GM18526 (cell line): ENCODE measurements at regions not wholly inside any gene's neighbourhood (a gene's known extent, or its start where the extent isn't known, plus 50 kb on each side); places are given as distances from the start of the nearest gene placed in this dataset.

Experiments
- POLR2A ChIP-seq: IDR thresholded peaks from 3 replicates; pipeline ENCODE4 v1.6.1; 2011; ENCODE audit not compliant: insufficient read length; ENCODE audit errors: extremely low read depth

DNA sequence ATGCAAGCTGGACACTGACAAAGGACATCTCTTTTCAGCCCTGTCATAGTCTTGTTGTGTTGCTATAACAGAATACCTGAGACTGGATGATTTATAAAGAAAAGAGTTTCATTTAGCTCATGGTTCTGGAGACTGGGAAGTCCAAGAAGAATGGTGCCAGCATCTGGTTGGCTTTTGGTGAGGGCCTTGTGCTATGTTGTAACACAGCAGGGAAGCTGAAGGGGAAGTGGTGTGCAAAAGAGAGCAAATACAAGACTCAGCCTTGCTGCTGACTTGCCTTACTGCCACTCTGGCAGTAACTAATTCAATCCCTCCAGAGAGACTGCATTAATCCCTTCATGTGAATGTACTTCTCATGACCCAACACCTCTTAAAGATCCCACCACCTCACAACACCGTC lies 356.3 kb upstream of the PROK2 start:
- no peak for TF ChIP-seq POLR2A

DNA sequence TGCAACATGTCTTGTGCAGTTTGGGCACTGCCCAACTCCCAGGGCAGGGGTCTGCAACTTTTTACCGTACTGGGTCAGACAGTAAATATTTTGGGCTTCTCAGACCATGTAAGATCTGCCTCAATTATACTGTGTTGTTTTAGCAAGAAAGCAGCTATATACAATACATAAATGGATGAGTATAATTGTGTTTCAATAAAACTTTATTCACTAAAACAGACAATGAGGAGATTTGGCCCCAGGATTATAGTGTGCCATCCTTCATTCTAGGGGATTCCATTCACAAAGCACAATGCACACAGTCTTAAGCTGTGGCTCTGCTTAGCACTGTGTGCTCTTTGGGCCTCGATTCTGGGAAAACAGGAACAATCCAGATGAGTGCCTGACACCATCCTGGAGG lies 354.4 kb upstream of the PROK2 start:
- TF ChIP-seq POLR2A = no peak

DNA sequence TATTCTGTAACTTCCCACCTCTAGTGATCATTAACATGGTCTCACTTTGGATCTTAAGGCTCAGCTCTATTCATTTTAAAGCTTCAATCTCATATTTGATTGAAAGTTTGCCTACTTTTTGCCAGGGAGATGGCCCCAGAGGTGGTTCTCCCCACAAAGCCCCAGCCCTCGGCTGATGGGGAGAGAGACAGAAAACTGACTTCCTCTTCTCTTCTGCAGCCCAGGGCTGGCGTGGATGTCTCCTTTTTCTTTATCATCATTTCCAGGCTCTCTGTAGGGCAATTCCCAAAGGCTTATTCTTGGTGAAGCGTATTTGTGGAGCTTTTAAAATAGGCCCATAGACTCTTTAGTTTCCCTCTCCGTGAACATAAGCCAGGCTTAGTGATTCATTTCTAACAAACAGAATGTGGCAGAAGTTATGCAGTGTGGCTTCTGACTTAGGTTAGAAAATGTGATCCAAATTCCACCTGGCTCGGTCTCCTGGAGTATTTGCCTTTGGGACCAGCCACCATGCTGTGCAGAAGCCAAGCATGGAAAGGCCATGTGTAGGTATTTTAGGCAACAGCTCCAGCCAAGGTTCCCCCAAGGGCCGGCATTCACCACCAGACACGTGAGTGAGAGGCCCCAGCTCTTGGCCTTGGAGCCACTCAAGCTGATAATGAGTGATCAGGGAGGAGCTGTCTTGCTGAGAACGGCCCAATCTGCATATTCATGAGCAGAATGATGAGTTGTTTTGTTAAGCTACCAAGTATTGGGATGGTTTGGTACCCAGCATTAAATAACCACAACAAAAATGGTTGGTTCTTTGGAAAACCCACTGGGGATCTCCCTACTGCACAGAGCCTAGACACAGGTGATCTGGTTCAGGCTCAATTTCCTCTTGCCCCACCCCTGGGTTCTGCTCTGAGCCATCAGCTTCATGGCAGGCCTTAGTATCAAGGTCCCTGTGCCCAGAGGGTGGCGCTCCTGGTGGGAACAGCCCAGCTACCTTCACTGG lies 353.2 kb upstream of the PROK2 start:
- no peak for TF ChIP-seq POLR2A

- TF ChIP-seq POLR2A = no peak
Measured at GRCh38 chr3:72135636-72136035, 350.7 kb upstream of the PROK2 start.

- no peak for TF ChIP-seq POLR2A
Measured at GRCh38 chr3:72134989-72135451, 350.1 kb upstream of the PROK2 start.

DNA sequence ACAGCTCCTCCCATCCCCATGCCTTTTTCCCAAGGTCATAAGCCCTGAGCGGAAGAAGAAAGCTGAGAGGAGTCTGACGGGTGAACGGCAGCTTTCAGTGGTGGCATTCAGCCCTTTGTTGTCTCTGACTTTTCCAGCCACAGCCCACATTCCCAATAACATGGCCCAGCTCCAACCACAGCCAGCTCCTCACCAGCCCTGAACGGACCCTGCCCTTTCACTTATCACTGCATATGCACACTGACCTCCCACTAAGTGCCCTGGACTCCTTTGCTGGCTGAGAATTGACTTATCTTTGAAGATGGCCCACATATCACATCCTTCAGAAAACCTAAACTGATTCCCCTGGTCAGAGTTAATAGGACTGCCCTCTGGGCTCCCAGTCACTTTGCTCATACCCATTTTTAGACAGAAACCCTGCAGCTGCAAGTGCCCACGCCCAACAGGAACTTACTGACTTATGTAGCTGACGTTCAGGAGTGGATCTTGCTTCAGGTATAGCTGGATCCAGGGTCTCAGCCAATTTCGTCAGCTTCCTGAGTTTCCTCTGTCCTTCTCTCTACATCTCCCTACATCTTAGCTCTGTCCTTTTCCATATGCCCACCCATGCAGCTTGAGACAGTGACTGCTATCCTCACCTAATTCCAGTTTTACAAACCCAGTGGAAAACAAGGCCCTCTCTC lies 348.5 kb upstream of the PROK2 start:
- TF ChIP-seq POLR2A = no peak

DNA sequence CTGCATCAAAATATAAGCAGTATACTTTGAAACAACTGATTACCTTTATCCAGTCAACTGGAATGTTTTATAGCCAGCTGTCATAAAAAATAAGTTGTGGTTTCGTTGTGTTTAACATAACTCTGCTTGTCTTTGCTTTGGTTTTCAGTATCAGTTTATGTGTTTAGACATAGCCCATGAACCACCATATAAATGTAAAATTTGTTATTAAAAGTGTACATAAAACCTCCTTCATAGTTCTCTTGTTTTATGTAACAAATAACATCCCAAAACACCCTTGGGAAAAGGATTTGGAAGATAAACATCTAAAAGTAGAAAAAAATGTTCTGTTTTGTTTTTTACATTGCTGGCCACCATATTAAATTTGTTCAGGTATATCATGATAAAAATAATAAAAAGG lies 347.0 kb upstream of the PROK2 start:
- TF ChIP-seq POLR2A = no peak

GRCh38 chr3:72130565-72130964 lies 345.6 kb upstream of the PROK2 start:
- TF ChIP-seq POLR2A = no peak

GRCh38 chr3:72129501-72130094 lies 344.6 kb upstream of the PROK2 start:
- TF ChIP-seq POLR2A = no peak

- no peak for TF ChIP-seq POLR2A
Measured at GRCh38 chr3:72128921-72129320, 344.0 kb upstream of the PROK2 start.

- TF ChIP-seq POLR2A = no peak
Measured at GRCh38 chr3:72127844-72128243, 342.9 kb upstream of the PROK2 start.

DNA sequence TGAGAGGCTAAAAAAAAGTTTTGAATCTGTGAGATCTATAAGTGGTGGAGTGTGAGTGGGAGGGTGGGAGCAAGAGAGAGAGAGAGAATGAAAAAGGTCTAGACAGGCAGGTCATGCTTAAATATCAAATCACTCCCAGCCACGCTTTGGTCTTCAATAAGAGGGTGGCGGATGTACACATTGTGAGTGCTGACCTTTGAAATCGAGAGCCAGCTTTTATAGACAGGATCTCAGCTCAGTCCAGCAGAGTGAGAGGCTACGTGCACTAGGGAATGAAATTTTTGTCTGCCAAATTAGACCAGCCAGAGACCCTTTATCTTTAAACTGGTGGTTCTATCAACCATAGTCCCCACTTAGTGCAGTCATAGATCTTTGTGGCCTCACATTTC lies 342.3 kb upstream of the PROK2 start:
- no peak for TF ChIP-seq POLR2A

GRCh38 chr3:72126441-72127223 lies 341.7 kb upstream of the PROK2 start:
- TF ChIP-seq POLR2A = no peak

GRCh38 chr3:72123908-72124441 lies 339.0 kb upstream of the PROK2 start:
- TF ChIP-seq POLR2A = no peak
